ENCODE measurements at regions not wholly inside any gene's neighbourhood (a gene's known extent, or its start where the extent isn't known, plus 50 kb on each side); places are given as distances from the start of the nearest gene placed in this dataset.

DNA sequence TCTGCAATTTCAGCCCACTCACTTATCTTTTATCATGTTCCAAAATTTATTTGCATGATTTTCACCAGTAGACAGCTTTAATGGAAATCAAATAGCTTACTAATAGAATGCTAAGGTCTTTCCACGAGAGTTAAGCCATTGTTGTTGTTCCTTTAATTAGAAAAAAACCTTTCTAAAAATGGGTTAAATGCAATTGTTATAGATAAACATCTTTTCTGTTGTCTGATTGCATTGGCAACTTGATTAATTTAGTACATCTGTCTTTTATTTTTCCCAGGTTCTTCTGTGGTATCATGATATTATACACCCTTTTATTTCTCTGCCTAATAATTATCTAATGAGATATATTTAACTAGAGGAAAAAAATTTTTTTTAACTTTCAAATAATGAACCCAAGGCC lies 487.6 kb upstream of the MBL2 start:
- no peak overlapping the region for H3K4me3 Mint-ChIP-seq
- CTCF ChIA-PET = no interaction called here
- no peaks in the 10 kb centered on the region for H3K4me1 Mint-ChIP-seq (ENCODE audit: low read depth)

DNA sequence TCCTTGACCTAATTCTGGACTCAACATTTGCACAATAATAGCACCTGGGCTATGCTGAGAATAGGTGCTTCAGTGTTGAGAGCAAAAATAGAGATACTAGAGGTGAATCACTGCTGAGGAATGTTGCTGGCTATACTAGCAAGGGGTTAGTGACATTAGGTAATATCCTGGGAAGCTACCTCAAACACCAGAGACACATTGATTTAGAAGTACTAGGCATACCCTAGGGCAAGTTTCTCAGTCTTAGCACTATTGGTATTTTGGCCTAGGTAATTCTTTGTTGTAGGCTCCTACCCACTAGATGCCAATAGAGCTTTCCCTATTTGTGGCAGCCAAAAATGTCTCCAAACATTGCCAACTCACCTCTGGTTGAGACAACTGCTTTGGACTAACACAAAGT lies 484.0 kb upstream of the MBL2 start:
- H3K27ac Mint-ChIP-seq = no peak overlapping the region
- no peak overlapping the region for H3K4me3 ChIP-seq (ENCODE audit: low read length)
- intact Hi-C loops (cut with DNase I, micrococcal nuclease) = no loop called here

More for the DNA sequence above, 487.6 kb upstream of the MBL2 start:
- H3K36me3 Mint-ChIP-seq (ENCODE audit: low read depth) = no peaks in the 10 kb centered on the region
- intact Hi-C loops (cut with DNase I, micrococcal nuclease) = no loop called here
- H3K27ac Mint-ChIP-seq = no peak overlapping the region
- no peak for ATAC-seq (ENCODE audit: poor library complexity)
- Histone ChIP-seq H3K4me1 (ENCODE audit: insufficient read depth, low read length) (no peaks in the 10 kb centered on the region), H3K27me3 (ENCODE audit: control insufficient read depth in 1 of 2, insufficient read depth in 2 of 2, low read length in 2 of 2) (no peaks in the 10 kb centered on the region), H3K36me3 (ENCODE audit: insufficient read depth, low read length) (no peaks in the 10 kb centered on the region), H3K27ac (ENCODE audit: low read depth in 1 of 2, low read length in 2 of 2) (no peak overlapping the region), H3K9me3 (ENCODE audit: control insufficient read depth in 1 of 2, insufficient read depth in 1 of 2, low read length in 2 of 2) (peaks cover 0 to 4% of the 10 kb centered on the region in 2 experiments), H3K4me3 (ENCODE audit: low read length) (no peak overlapping the region)
- DNase-seq = no peak
- POLR2A ChIA-PET = no interaction called here
- TF ChIP-seq, protein P1, sequence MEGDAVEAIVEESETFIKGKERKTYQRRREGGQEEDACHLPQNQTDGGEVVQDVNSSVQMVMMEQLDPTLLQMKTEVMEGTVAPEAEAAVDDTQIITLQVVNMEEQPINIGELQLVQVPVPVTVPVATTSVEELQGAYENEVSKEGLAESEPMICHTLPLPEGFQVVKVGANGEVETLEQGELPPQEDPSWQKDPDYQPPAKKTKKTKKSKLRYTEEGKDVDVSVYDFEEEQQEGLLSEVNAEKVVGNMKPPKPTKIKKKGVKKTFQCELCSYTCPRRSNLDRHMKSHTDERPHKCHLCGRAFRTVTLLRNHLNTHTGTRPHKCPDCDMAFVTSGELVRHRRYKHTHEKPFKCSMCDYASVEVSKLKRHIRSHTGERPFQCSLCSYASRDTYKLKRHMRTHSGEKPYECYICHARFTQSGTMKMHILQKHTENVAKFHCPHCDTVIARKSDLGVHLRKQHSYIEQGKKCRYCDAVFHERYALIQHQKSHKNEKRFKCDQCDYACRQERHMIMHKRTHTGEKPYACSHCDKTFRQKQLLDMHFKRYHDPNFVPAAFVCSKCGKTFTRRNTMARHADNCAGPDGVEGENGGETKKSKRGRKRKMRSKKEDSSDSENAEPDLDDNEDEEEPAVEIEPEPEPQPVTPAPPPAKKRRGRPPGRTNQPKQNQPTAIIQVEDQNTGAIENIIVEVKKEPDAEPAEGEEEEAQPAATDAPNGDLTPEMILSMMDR (IDR thresholded peaks at IDR 0.05) = no peak
- H3K27me3 Mint-ChIP-seq = no peaks in the 10 kb centered on the region
- H3K9me3 Mint-ChIP-seq = peaks cover 10% of the 10 kb centered on the region

DNA sequence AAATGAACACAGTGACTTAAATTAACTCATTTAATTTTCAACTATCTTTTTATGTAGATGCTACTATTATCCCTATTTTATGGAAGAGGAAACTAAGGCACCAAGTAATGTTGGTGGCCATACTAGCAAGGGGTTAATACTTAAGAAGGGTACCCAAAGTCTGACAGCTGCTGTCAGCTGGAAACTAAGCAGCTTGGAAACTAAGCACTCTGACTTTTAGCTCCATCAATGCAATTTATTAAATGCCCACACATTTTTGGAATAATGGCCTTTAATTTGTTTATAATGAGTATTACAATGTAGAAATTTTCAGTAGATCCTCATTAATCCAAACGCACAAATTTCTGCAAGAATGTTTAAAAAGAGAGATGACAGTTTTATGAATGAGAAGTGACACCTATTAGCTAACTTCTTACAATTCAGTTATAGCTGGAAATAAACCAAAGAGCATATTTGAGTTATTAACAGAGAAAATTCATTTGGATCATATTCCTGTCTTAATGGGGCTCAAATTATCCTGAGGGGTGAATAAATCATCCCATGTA lies 483.1 kb upstream of the MBL2 start:
- no peaks in the 10 kb centered on the region for H3K4me1 ChIP-seq (ENCODE audit: insufficient read depth, low read length)
- no peaks in the 10 kb centered on the region for H3K36me3 ChIP-seq (ENCODE audit: insufficient read depth, low read length)
- no peak for DNase-seq
- ChIA-PET POLR2A (no interaction called here), CTCF (no interaction called here)
- no peak for ATAC-seq (ENCODE audit: poor library complexity)
- H3K9me3 ChIP-seq (ENCODE audit: control insufficient read depth in 1 of 2, insufficient read depth in 1 of 2, low read length in 2 of 2) = no peaks in the 10 kb centered on the region
- peaks cover 15% of the 10 kb centered on the region for H3K9me3 Mint-ChIP-seq
- H3K36me3 Mint-ChIP-seq (ENCODE audit: low read depth) = no peaks in the 10 kb centered on the region
- H3K27ac ChIP-seq (ENCODE audit: low read depth in 1 of 2, low read length in 2 of 2) = no peak overlapping the region
- no peaks in the 10 kb centered on the region for H3K27me3 ChIP-seq (ENCODE audit: control insufficient read depth in 1 of 2, insufficient read depth in 2 of 2, low read length in 2 of 2)
- no peak overlapping the region for H3K4me3 ChIP-seq (ENCODE audit: low read length)
- no peak overlapping the region for H3K27ac Mint-ChIP-seq
- no peaks in the 10 kb centered on the region for H3K27me3 Mint-ChIP-seq
- TF ChIP-seq, protein P1 (IDR thresholded peaks at IDR 0.05) = no peak
- H3K4me1 Mint-ChIP-seq (ENCODE audit: low read depth) = no peaks in the 10 kb centered on the region
- H3K4me3 Mint-ChIP-seq = no peak overlapping the region
- intact Hi-C loops (cut with DNase I, micrococcal nuclease) = no loop called here

More for the DNA sequence above, 484.0 kb upstream of the MBL2 start:
- no peak for ATAC-seq (ENCODE audit: poor library complexity)
- ChIA-PET CTCF (no interaction called here), POLR2A (no interaction called here)
- Mint-ChIP-seq H3K27me3 (no peaks in the 10 kb centered on the region), H3K4me1 (ENCODE audit: low read depth) (no peaks in the 10 kb centered on the region), H3K9me3 (peaks cover 17% of the 10 kb centered on the region), H3K4me3 (no peak overlapping the region), H3K36me3 (ENCODE audit: low read depth) (no peaks in the 10 kb centered on the region)
- no peaks in the 10 kb centered on the region for H3K36me3 ChIP-seq (ENCODE audit: insufficient read depth, low read length)
- DNase-seq = no peak
- H3K27me3 ChIP-seq (ENCODE audit: control insufficient read depth in 1 of 2, insufficient read depth in 2 of 2, low read length in 2 of 2) = no peaks in the 10 kb centered on the region
- no peaks in the 10 kb centered on the region for H3K4me1 ChIP-seq (ENCODE audit: insufficient read depth, low read length)
- H3K9me3 ChIP-seq (ENCODE audit: control insufficient read depth in 1 of 2, insufficient read depth in 1 of 2, low read length in 2 of 2) = no peaks in the 10 kb centered on the region
- no peak overlapping the region for H3K27ac ChIP-seq (ENCODE audit: low read depth in 1 of 2, low read length in 2 of 2)
- TF ChIP-seq, protein P1 (IDR thresholded peaks at IDR 0.05) = no peak
